ENCODE measurements at regions not wholly inside any gene's neighbourhood (a gene's known extent, or its start where the extent isn't known, plus 50 kb on each side); places are given as distances from the start of the nearest gene placed in this dataset.

DNA sequence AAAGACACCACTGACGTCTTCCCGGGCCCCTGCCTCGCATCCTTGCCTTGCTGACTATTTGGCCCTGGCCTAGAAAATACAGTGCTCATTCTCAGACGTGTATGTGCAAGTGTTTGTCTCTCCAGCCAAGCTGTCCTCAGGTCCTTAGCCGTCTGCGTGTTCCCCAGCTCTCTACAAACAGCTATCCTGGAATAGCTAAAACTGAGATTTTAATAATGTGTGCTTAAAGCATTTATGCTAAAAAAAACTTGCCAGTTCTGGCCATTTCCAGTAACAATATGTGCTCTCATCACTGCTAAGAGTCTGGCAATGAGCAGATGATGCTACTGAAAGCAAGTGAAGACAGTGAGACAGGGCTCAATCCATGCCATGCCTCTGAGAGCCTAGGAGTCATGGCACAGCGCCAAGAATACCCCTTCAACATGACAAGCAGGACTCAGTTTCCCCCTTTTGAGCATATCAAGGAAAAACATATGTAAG is 55.7 kb downstream of the IRF2BP2 start:
- intact Hi-C loops (cut with DNase I), result no loop called here
- peak in 3 of 42 donors; percentile 20 to 42 (median 27) for DNase-seq

DNA sequence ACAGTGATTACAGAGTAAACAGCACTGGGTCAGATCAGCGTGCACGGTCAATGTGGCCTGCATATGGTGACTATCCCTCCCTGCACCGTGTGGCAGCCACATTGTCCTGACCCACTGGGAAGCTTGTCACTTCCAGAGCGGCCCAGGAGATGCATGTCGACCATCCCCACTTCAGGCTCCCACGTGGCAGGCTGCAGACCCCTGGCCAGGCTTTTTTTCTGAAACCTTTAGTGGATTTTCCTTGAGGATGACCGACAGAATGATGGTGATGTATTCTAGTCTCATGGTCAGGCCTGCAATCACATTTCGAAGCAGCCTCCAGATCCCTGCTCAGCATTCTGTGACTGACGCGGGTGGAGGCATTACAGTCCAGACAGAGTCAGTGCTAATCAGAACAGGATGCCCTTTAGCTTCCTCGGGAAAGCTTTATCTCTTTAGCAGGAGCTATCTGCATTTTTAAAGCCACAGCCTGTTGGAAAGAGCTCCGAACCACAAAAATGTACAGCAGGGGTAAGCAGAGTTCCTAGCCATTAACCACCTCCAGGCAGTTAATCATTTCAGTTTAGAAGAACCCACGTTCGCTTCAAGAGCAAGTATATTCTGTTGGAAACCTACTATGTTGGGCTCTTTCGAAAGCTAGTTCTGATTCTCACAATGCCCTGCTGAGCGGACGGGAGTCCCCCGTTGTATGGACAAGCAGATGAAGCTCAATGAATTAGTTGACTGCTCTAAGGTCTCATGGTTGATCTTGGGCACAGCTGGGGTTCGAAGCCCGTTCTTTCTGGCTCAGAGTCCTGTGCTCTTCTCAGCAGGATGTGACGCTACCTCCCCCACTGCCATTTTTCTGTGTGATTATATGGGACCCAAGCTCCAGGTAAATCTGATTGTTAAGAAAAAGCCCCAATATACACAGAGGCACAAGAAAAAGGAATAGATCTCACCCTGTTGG is 56.5 kb downstream of the IRF2BP2 start:
- peak in 5 of 42 donors; percentile 27 to 64 (median 42) for DNase-seq

DNA sequence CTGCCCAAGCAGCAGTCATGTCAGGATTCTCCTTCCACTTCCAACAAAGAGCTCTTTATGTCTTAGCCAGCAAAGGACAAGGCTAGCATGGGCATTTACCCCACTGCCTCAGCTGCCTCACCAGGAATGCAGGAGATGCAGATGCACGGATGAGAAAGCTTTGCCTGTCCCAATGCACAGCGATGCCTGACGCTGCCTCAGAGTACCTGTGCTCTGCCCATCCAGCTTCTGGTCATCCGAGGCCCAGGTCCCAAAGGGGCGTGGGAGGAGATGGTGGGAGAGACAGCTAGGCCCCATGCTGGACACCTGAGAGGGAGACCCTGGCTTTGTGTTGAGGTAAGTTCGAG is 59.0 kb downstream of the IRF2BP2 start:
- peak in 6 of 42 donors; percentile 44 to 68 (median 50) for DNase-seq
- intact Hi-C loops (cut with DNase I), result no loop called here

More for the DNA sequence above, 56.5 kb downstream of the IRF2BP2 start:
- intact Hi-C loops (cut with DNase I), result no loop called here

DNA sequence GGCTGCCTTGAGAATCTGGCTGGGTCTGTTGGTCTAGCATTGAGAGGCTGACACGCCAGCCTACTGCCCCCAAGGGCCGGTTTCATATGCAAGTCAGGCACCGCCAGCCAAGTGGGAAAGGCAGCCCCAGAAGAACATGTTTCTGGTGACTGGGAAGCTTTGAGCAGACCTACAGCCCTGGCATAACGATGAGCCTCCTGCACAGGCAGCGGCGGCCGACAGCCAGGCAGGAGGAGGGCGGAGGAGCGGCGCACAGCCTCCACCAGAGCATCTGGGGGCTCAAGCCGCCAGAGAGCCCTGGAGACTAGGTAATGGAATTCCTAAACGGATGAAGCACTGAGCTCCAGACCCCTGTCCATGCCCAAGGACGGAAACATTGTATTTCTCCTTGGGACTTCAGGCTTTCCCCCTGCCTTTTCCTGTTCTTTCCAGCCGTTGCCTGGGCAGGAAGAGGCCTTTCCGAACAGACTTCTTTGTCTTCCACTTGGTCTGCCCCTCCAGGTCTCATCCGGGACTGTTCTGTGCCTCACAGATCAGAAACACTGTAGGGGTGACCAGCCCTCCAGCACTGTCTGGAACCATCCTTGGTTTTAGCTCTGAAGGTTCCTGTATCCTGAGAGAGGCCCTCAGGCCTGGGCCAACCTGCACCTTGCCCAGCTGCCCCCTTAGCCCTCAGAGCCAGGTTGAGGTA is 59.5 kb downstream of the IRF2BP2 start:
- peak in 40 of 42 donors; percentile 60 to 90 (median 76) for DNase-seq

DNA sequence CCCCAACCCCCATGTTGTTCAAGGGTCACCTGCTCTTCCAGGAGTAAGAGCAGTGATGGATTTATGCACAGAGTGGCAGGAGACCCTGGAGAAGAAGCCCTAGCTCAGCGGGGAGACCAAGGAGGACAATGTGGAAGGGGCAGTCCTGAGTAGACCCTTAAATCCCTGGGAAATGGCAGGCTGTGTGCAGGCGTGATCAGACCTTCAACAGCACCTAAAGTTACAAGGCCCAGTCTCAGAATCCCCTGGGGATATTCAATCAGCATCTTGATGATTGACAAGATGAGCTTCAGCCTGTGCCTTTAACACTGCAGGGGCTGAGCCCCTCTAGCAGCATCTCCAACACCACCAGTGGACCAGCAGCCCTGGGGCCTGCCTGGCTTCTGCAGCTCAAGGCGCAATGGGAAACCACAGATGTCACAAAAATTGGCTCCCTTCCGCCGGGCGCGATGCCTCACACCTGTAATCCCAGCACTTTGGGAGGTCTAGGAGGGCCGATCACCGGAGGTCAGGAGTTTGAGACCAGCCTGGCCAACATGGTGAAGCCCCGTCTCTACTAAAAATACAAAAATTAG is 60.4 kb downstream of the IRF2BP2 start:
- DNase-seq, result peak in 3 of 42 donors; percentile 17 to 41 (median 20)
- intact Hi-C loops (cut with DNase I), result no loop called here

More for the DNA sequence above, 59.5 kb downstream of the IRF2BP2 start:
- intact Hi-C loops (cut with DNase I), result no loop called here

DNA sequence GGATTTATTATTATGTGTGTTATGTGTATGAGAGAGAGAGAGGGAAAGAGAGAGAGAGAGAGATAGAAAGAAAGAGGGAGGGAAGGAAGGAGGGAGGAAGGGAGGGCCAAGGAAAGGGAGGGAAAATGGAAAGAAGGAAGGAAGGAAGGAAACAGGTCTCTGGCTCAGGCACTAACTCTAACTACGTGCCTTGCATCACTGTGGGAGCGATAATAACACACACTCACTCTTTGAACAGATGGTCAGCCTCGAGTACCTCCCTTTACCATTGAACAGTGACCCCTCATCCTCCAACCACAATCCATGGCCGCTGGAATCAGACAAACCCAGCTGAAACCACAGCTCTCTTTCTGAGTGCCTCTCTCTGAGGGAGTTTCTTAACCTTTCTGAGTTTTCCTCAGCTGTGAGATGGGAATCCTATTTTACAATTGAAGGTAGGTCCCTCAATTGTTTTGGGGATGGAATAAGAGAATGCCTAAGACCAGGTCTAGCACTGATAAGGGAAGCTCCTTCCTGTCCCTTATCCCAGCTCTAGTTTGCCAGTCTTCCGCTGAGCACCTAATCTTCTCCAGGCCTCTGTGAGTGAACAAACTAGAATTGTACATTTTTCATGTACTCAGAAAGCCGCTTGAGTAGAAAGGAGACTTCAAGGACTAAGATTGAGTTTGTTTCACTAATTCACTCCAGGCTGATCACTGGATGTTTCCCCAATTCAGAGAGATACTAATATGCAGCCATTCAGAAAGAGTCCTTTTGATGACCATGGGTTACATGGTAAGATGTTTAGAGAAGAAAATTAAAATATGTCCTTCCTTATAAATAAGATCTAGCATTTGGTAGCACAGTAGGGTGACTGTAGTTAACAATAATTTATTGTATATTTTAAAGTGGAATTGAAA is 62.8 kb downstream of the IRF2BP2 start:
- DNase-seq, result peak in 3 of 42 donors; percentile 16 to 43 (median 20)
- intact Hi-C loops (cut with DNase I), result no loop called here

DNA sequence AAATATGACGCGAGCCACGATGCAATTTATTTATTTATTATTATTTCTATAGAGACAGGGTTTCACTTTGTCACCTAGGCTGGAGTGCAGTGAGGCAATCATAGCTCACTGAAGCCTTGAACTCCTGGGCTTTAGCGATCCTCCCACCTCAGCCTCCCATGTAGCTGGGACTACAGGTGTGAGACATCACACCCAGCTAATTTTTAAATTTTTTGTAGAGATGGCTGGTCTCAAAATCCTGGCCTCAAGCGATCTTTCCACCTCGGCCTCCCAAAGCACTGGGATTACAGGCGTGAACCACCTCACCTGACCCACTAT is 63.6 kb downstream of the IRF2BP2 start:
- intact Hi-C loops (cut with DNase I), result no loop called here
- DNase-seq, result peak in 5 of 42 donors; percentile 1 to 39 (median 19)

DNA sequence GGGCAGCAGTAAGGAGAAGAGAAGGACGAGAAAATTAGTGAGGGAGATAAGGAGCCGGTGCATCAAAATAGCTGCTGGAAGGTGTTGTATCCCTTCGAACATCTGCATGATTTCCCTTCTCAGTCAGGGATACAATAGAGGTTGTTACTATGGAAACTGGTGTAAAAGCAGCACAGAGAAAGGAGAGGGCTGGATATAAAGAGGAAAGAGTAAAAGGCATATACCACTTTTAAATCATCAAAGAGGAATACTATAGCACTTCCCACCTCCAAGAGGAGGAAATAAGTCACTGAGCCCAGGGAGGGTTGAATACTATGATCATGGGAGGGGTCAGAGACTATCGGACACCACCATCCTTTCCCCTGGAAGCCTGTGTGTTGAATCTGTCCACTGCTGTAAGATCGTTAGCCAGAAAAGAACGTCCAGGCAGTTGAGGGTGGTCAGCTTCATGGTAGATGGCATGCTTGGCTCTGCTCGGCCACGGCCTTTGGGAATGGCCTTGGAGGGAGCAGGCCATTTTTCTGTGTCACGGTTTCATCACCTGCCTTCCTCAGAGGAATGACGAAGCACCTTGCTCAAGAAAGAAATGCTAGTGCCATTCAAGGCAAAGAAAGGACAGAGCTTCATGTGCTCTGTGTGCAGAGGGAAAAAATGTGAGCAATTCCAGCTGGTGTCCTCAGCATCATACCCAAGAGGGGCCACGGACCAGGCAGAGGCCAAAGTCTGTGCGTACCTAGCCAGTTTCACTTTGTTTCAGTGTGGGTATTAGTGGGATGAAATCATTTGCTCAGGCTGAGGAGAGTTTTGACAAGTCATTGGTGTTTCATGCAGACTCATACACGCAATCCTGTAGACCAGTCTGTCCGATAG is 64.2 kb downstream of the IRF2BP2 start:
- DNase-seq, result peak in 4 of 42 donors; percentile 6 to 55 (median 36)
- intact Hi-C loops (cut with DNase I), result loop anchor here (2.0 kb wide), 1 partner anchor 65 kb away; the partner anchor contains the start of gene IRF2BP2

DNA sequence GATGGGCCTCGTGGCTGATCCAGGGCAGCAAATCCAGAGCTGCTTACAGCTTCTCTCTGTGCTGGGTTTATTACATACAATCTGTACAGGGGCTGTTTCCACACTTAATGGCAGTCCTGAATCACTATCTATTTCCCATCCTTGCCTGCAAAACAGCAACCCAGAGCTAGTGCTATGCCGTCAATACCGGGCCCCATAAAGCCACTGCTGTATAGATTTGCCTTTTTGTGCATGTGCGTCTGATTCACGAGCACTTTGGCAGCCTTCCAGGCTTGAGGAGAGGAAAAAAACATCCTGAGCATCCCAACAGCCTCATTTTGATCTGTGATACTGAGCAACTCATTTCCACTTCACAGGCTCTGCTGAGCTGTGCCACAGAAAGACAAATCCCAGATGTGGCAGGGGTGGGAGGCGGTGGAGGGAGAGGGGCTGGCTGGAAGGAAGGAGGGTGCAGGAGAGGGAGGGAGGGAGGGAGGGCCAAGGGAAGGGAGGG is 65.2 kb upstream of the TARBP1 start:
- peak; percentile 56 to 92 (median 82) for DNase-seq
- intact Hi-C loops (cut with DNase I), result loop anchor here (2.0 kb wide), 1 partner anchor 67 kb away; the partner anchor contains the start of gene IRF2BP2

DNA sequence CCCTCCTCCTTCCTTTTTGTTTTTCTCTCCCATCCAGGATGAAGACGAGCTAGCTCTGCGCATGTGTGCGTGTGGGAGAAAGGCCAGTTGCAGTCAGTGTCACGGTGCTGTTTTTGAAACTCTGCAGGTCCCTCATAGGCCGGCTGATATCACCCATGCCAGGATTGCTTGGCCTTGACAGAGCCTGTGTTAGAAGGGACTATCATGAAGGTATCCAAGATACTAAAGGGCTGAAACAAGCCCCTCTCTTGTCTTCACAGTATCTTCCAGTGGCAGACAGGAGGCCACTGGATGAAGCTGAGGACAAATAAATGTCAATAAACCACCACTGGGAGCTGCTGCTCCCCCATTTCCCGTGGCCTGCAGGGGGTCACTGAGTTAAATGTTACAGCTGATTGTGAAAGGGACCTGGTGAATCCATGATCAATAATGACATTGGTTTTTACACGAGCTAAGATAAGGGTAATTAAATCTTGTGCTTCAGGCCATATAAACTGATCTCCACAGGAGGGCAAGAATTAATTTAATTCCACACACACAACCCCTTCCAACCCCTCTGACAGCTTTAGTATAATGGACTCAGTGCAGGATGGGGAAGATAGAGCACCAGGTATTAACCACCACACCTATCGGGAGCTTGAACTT is 64.6 kb upstream of the TARBP1 start:
- intact Hi-C loops (cut with DNase I), result loop anchor here (2.0 kb wide), 1 partner anchor 67 kb away; the partner anchor contains the start of gene IRF2BP2
- DNase-seq, result peak in 10 of 42 donors; percentile 7 to 70 (median 54)

DNA sequence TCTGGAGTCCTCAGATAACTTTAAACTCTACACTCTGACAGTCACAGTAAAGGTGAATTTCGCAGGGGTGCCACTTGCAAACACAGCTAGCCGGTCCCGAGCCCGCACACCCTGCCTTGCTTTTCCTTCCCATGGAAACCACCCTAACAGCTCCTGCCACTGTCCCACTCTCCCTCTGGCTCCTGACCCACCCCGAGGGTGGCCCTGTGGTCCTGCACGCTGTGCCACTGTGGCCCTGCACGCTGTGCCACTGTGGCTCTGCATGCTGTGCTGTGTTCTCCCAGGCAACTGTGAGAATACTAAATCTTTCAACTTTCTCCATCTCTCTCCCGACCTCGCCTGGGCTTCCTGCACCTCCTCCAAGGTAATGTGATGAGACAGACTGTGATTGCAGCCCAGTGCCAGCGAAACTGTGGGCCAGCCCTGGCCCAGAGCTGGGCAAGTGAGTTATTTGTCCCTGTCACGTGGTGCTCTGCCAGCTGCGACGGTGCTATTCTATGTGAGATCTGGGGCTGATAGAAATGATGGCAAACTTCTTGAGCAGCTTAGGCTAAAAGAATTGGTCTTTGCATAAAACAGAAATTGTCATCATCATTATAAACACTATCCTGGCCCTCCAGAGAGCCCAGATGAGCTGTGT is 63.4 kb upstream of the TARBP1 start:
- intact Hi-C loops (cut with DNase I), result no loop called here
- DNase-seq, result peak in 32 of 42 donors; percentile 30 to 82 (median 69)

DNA sequence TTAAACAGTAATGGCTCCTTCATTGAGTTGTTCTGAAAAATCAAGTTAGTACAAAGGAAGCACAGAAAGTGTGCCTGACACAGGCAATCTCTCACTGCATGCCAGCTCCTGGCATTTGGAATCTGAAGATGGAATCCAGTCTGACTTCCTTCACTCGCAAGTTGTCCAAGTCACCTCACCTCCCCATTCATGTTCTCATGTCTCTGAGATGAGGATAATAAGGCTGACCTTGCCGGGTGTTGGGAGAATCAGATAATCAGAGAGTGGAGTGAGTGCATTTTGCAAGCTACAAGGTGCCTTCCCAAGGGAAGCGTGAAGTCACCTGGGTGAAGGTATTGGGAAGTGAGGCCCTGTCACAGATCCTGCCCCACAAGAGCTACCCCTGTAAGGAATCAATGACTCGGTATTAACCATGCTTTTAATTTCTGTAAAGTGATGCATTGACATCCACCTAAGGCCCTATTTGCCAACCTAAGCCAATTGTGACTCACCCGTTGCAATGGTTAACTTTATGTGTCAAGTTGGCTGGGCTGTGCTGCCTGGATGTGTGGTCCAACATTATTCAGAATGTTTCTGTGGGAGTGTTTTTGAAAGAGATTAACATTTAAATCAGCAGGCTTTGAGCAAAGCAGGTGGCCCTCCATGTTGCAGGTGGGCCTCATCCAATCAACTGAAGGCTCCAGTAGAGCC is 62.5 kb upstream of the TARBP1 start:
- peak in 6 of 42 donors; percentile 1 to 22 (median 16) for DNase-seq
- intact Hi-C loops (cut with DNase I), result no loop called here

DNA sequence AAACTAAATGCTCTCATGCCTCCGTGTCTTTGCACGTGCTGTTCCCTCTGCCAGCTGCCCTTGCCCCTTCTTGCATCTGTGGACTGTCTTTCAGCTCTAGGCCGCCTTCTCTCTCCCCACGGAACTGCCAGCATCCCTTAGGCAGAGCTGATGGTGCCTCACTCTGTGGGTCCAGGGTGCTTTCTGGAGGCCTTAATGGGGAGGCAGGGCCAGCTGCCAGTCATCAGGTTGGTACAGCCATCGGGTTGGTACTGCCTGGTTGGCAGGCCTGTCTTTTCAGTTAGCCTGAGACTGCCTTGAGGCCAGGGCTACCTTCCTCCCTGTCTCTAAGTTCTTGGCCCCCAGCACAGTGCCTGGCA is 61.4 kb upstream of the TARBP1 start:
- intact Hi-C loops (cut with DNase I), result no loop called here

DNA sequence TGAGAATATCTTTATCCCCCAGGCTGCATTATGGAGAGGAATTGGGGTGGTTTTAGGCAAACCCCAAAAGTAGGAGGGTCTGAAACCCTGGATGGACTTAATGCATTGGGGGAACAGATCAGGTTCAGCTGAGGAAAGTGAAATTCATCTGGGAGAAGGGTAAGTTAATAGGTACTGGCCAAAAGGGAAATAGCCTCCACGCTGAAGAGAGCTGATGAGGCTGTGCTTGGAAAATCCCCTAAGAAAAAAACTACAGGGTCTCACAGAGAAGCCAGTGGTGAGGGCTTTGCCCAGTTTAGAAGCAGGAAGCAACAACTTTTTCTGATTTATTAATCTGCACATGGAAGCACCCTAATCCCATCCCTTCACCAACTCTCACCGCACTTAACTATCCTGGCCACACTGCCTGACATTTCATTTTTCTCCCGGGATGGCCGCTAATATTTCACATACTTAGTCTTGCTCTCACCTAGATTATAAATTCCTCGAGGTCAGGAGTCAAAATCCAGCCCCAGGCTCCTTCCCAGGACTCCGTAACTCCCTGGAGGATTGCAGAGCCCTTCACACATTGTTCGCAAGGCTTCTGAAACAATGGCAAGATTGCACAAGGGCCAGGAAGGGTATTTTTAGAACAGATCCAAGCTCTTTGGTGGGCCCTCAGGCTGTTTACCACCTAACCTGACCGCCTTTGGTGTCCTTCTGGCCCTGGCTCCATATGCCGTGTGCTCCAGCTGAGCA is 60.9 kb upstream of the TARBP1 start:
- peak in 5 of 42 donors; percentile 1 to 12 (median 8) for DNase-seq
- intact Hi-C loops (cut with DNase I), result loop anchor here (5.0 to 10.0 kb wide), 3 partner anchors 45 to 185 kb away; no protein-coding TSS in a partner anchor

More for the DNA sequence above, 61.4 kb upstream of the TARBP1 start:
- peak in 6 of 42 donors; percentile 1 to 34 (median 16) for DNase-seq
